H9 (cell line): ENCODE measurements at regions not wholly inside any gene's neighbourhood (a gene's known extent, or its start where the extent isn't known, plus 50 kb on each side); places are given as distances from the start of the nearest gene placed in this dataset.

Experiments used
- DNase-seq: peaks from one replicate; pipeline ENCODE4 v3.0.0-alpha.2; 2017
- H2AFZ ChIP-seq: one replicate; pipeline ENCODE4 v1.6.1; 2013; ENCODE audit warnings: mild to moderate bottlenecking, low read length, control low read depth, moderate library complexity
- H2AK5ac ChIP-seq: 2 replicates; pipeline ENCODE4 v1.6.1; 2013; ENCODE audit warnings: low read length, control low read depth, mixed read lengths; ENCODE audit not compliant: insufficient read length
- H2BK120ac ChIP-seq: one replicate; pipeline ENCODE4 v1.6.1; 2013; ENCODE audit warnings: low read depth, mild to moderate bottlenecking, low read length, control low read depth, inconsistent platforms; ENCODE audit not compliant: poor library complexity, severe bottlenecking
- H2BK12ac ChIP-seq: 2 replicates; pipeline ENCODE4 v1.6.1; 2013; ENCODE audit warnings: low read length, control low read depth, mixed read lengths, low read depth; ENCODE audit not compliant: insufficient read length
- H2BK15ac ChIP-seq: 2 replicates; pipeline ENCODE4 v1.6.1; 2013; ENCODE audit warnings: low read depth, low read length, control low read depth
- H2BK20ac ChIP-seq: one replicate; pipeline ENCODE4 v1.6.1; 2013; ENCODE audit warnings: low read depth, mild to moderate bottlenecking, low read length, control low read depth, inconsistent platforms; ENCODE audit not compliant: poor library complexity, severe bottlenecking
- H2BK5ac ChIP-seq: 2 replicates; pipeline ENCODE4 v1.6.1; 2013; ENCODE audit warnings: low read length, control low read depth, mixed read lengths; ENCODE audit not compliant: insufficient read length
- H3K14ac ChIP-seq: 2 replicates; pipeline ENCODE4 v1.6.1; 2013; ENCODE audit warnings: low read length, control low read depth; ENCODE audit not compliant: insufficient read depth
- H3K18ac ChIP-seq: 2 replicates; pipeline ENCODE4 v1.6.1; 2013; ENCODE audit warnings: low read depth, mild to moderate bottlenecking, mixed read lengths, low read length, control low read depth; ENCODE audit not compliant: insufficient read length
- H3K23ac ChIP-seq: 2 replicates; pipeline ENCODE4 v1.6.1; 2013; ENCODE audit warnings: low read length, control low read depth, mixed read lengths, low read depth; ENCODE audit not compliant: insufficient read length
- H3K23me2 ChIP-seq: 2 replicates; pipeline ENCODE4 v1.6.1; 2013; ENCODE audit warnings: low read depth, mild to moderate bottlenecking, mixed read lengths, low read length, control low read depth; ENCODE audit not compliant: insufficient read length, poor library complexity, severe bottlenecking
- H3K27ac ChIP-seq: 2 replicates; pipeline ENCODE4 v1.5.1; 2013; ENCODE audit warnings: low read length, control low read depth, mixed read lengths, low read depth; ENCODE audit not compliant: insufficient read length
- H3K27me3 ChIP-seq: 2 replicates; pipeline ENCODE4 v1.6.1; 2013; ENCODE audit warnings: low read length, control low read depth, inconsistent platforms; ENCODE audit not compliant: insufficient read depth
- H3K4ac ChIP-seq: 2 replicates; pipeline ENCODE4 v1.6.1; 2013; ENCODE audit warnings: low read depth, mild to moderate bottlenecking, control low read depth, inconsistent platforms, low read length, moderate library complexity
- H3K4me1 ChIP-seq: 2 replicates; pipeline ENCODE4 v1.6.1; 2013; ENCODE audit warnings: low read length, control low read depth, inconsistent platforms; ENCODE audit not compliant: insufficient read depth
- H3K4me2 ChIP-seq: 2 replicates; pipeline ENCODE4 v1.6.1; 2013; ENCODE audit warnings: low read length, control low read depth, mixed read lengths; ENCODE audit not compliant: insufficient read length, insufficient read depth
- H3K56ac ChIP-seq: 2 replicates; pipeline ENCODE4 v1.6.1; 2013; ENCODE audit warnings: low read depth, mild to moderate bottlenecking, mixed read lengths, low read length, control low read depth; ENCODE audit not compliant: insufficient read length
- H3K79me1 ChIP-seq: 2 replicates; pipeline ENCODE4 v1.6.1; 2013; ENCODE audit warnings: low read depth, mild to moderate bottlenecking, moderate library complexity, low read length, control low read depth, inconsistent platforms; ENCODE audit not compliant: insufficient read depth, poor library complexity, severe bottlenecking
- H3K79me2 ChIP-seq: 2 replicates; pipeline ENCODE4 v1.6.1; 2013; ENCODE audit warnings: low read length, control low read depth, inconsistent platforms; ENCODE audit not compliant: insufficient read depth
- H3K9ac ChIP-seq: 2 replicates; pipeline ENCODE4 v1.6.1; 2013; ENCODE audit warnings: low read length, control low read depth, mixed read lengths; ENCODE audit not compliant: insufficient read length; ENCODE audit errors: extremely low read depth
- H3K9me3 ChIP-seq: one replicate; pipeline ENCODE4 v1.6.1; 2013; ENCODE audit warnings: low read depth, low read length, inconsistent platforms; ENCODE audit not compliant: control insufficient read depth
- H3T11ph ChIP-seq: one replicate; pipeline ENCODE4 v1.6.1; 2013; ENCODE audit warnings: mild to moderate bottlenecking, low read length, control low read depth, inconsistent platforms
- H4K20me1 ChIP-seq: one replicate; pipeline ENCODE4 v1.6.1; 2013; ENCODE audit not compliant: control insufficient read depth, insufficient read length, insufficient read depth
- H4K5ac ChIP-seq: 2 replicates; pipeline ENCODE4 v1.6.1; 2013; ENCODE audit warnings: low read depth, mild to moderate bottlenecking, mixed read lengths, low read length, control low read depth; ENCODE audit not compliant: insufficient read length
- H4K8ac ChIP-seq: replicated peaks from 2 replicates; pipeline ENCODE4 v1.6.1; 2013; ENCODE audit warnings: low read length, control low read depth, mixed read lengths, low read depth; ENCODE audit not compliant: insufficient read length
- H4K91ac ChIP-seq: 2 replicates; pipeline ENCODE4 v1.6.1; 2013; ENCODE audit warnings: low read depth, mild to moderate bottlenecking, moderate library complexity, mixed read lengths, low read length, control low read depth; ENCODE audit not compliant: insufficient read length
- H3K27ac Mint-ChIP-seq, 3 experiments: 2 replicates in 2 of 3; 3 replicates in 1 of 3; pipeline ENCODE4 v1.8.0; 2020 to 2021; ENCODE audit warnings: mixed read lengths in 3 of 3, mild to moderate bottlenecking in 1 of 3, moderate library complexity in 1 of 3
- H3K27me3 Mint-ChIP-seq: 2 replicates; pipeline ENCODE4 v1.8.0; 2021; ENCODE audit warnings: low read depth, mild to moderate bottlenecking, moderate library complexity, mixed read lengths
- H3K36me3 Mint-ChIP-seq, 3 experiments: 2 replicates in 2 of 3; 3 replicates in 1 of 3; pipeline ENCODE4 v1.8.0; 2020 to 2021; ENCODE audit warnings: low read depth in 3 of 3, mixed read lengths in 3 of 3; ENCODE audit not compliant: insufficient read depth in 1 of 3
- H3K4me1 Mint-ChIP-seq, 2 experiments: 2 replicates each; pipeline ENCODE4 v1.8.0; 2020; ENCODE audit warnings: mixed read lengths in 2 of 2
- H3K4me3 Mint-ChIP-seq, 2 experiments: 2 replicates in 1 of 2; 3 replicates in 1 of 2; pipeline ENCODE4 v1.8.0; 2020 to 2021; ENCODE audit warnings: mild to moderate bottlenecking in 2 of 2, mixed read lengths in 2 of 2, moderate library complexity in 1 of 2
- H3K9me3 Mint-ChIP-seq, 2 experiments: 2 replicates in 1 of 2; 3 replicates in 1 of 2; pipeline ENCODE4 v1.8.0; 2020; ENCODE audit warnings: mild to moderate bottlenecking in 2 of 2, mixed read lengths in 2 of 2, moderate library complexity in 1 of 2
- WGBS: extraction: QIAGEN DNeasy Blood & Tissue Kit; methylation state at CpG from one replicate; pipeline ENCODE4 v1.1.7; 2013; ENCODE audit warnings: missing lambda C conversion rate, low lambda C conversion rate, mixed read lengths; ENCODE audit not compliant: insufficient read length; ENCODE audit errors: extremely low coverage; 5-methylcytosine and 5-hydroxymethylcytosine counted together
- TF ChIP-seq, protein P1 (sequence below): fragments of 200-600 bp; sonication (generic); conservative IDR thresholded peaks from 3 replicates; pipeline ENCODE4 v1.8.0; 2021; ENCODE audit warnings: antibody characterized with exemption, mild to moderate bottlenecking

GRCh38 chr5:91888810-91889209, 505.7 kb upstream of the ARRDC3 start:
- no peak overlapping the region for H3T11ph ChIP-seq
- no peaks in the 10 kb centered on the region for H3K27me3 Mint-ChIP-seq
- peaks cover 0 to 4% (median 0%) of the 10 kb centered on the region in 3 experiments; a peak in 1 of 7 replicates for H3K36me3 Mint-ChIP-seq
- no peak overlapping the region for H3K18ac ChIP-seq
- H2BK20ac ChIP-seq = no peak overlapping the region
- no peak for DNase-seq
- no peak overlapping the region for H4K8ac ChIP-seq
- H2BK15ac ChIP-seq = no peak overlapping the region
- H4K5ac ChIP-seq = no peak overlapping the region
- no peaks in the 10 kb centered on the region for H4K20me1 ChIP-seq
- H3K27me3 ChIP-seq = no peaks in the 10 kb centered on the region
- no peak overlapping the region for H3K27ac Mint-ChIP-seq
- TF ChIP-seq, protein P1, sequence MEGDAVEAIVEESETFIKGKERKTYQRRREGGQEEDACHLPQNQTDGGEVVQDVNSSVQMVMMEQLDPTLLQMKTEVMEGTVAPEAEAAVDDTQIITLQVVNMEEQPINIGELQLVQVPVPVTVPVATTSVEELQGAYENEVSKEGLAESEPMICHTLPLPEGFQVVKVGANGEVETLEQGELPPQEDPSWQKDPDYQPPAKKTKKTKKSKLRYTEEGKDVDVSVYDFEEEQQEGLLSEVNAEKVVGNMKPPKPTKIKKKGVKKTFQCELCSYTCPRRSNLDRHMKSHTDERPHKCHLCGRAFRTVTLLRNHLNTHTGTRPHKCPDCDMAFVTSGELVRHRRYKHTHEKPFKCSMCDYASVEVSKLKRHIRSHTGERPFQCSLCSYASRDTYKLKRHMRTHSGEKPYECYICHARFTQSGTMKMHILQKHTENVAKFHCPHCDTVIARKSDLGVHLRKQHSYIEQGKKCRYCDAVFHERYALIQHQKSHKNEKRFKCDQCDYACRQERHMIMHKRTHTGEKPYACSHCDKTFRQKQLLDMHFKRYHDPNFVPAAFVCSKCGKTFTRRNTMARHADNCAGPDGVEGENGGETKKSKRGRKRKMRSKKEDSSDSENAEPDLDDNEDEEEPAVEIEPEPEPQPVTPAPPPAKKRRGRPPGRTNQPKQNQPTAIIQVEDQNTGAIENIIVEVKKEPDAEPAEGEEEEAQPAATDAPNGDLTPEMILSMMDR = no peak
- H2AFZ ChIP-seq = no peak overlapping the region
- no peaks in the 10 kb centered on the region for H3K23me2 ChIP-seq
- no peaks in the 10 kb centered on the region for H3K79me1 ChIP-seq
- peaks cover 0 to 5% of the 10 kb centered on the region in 2 experiments; a peak in 1 of 5 replicates for H3K9me3 Mint-ChIP-seq
- no peak overlapping the region for H3K56ac ChIP-seq
- H3K9me3 ChIP-seq = no peaks in the 10 kb centered on the region
- WGBS = no CpG with 5 or more reads among the region's 1 CpG
- no peaks in the 10 kb centered on the region for H3K4me1 ChIP-seq
- no peak overlapping the region for H2AK5ac ChIP-seq
- H3K23ac ChIP-seq = no peak overlapping the region
- H3K14ac ChIP-seq = no peak overlapping the region
- no peak overlapping the region for H3K9ac ChIP-seq
- H2BK12ac ChIP-seq = no peak overlapping the region
- no peak overlapping the region for H3K4ac ChIP-seq
- H2BK5ac ChIP-seq = no peak overlapping the region
- H3K4me2 ChIP-seq = no peak overlapping the region
- H3K4me3 Mint-ChIP-seq = no peak overlapping the region
- no peaks in the 10 kb centered on the region for H3K79me2 ChIP-seq
- no peak overlapping the region for H4K91ac ChIP-seq
- H2BK120ac ChIP-seq = no peak overlapping the region
- H3K4me1 Mint-ChIP-seq = no peaks in the 10 kb centered on the region
- H3K27ac ChIP-seq = no peak overlapping the region
